Transverse colon (tissue), 4 donors: ENCODE measurements at regions not wholly inside any gene's neighbourhood (a gene's known extent, or its start where the extent isn't known, plus 50 kb on each side); places are given as distances from the start of the nearest gene placed in this dataset.

Experiments
- CTCF ChIP-seq, 5 experiments: fragments of 200-600 bp in 3 of 5; fragments of 450-650 bp in 2 of 5; sonication (generic) in 3 of 5; IDR thresholded peaks; 1 replicate in 2 of 5; 2 replicates in 3 of 5; pipeline ENCODE4 v1.5.1; 2016 to 2017; ENCODE audit warnings: antibody characterized with exemption in 5 of 5, inconsistent platforms in 3 of 5, mild to moderate bottlenecking in 2 of 5, moderate library complexity in 1 of 5
- POLR2A ChIP-seq: fragments of 450-650 bp; IDR thresholded peaks from one replicate; pipeline ENCODE4 v1.6.1; 2016; ENCODE audit warnings: antibody characterized with exemption, mild to moderate bottlenecking, moderate library complexity
- POLR2AphosphoS5 ChIP-seq, 3 donors: sonication (generic); formaldehyde crosslinking; IDR thresholded peaks; one replicate each; pipeline ENCODE4 v1.6.1; 2016; ENCODE audit warnings: antibody characterized with exemption in 3 of 3

DNA sequence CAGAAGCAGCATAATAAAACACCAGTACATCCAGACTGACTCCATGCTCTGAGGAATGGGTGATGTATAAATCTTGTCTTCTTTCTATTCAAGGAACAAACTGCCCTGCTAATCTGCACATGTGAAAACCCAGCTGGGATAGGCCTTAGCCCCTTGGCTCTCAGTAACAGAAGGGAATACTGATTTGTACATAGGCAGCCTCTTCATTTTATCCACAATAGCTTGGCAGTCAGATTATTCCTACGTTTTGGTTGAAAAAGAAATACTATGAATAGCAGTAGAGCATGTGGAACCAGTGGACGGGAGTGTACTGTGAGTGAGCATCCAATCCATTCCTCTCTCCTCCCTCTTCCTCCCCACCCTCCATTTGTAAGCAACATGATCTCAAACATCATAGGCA, 113.5 kb upstream of the ARHGAP5 start:
- TF ChIP-seq CTCF (IDR thresholded peaks at IDR 0.05) (no peak), POLR2AphosphoS5 (IDR thresholded peaks at IDR 0.05) (no peak), POLR2A (no peak)
